KOPT-K1 (cell line): ENCODE measurements at regions not wholly inside any gene's neighbourhood (a gene's known extent, or its start where the extent isn't known, plus 50 kb on each side); places are given as distances from the start of the nearest gene placed in this dataset.
"Not testable (repeated sequence)": the region's sequence is repeated elsewhere in the genome, so short reads cannot be mapped to it uniquely, and the experiment has no call there.

Experiments
- H3K27ac ChIP-seq: fragments of 200-600 bp; sonication (generic); 2 replicates; pipeline ENCODE4 v1.5.1; 2016; ENCODE audit warnings: antibody characterized with exemption, mild to moderate bottlenecking, low read depth, low read length; ENCODE audit not compliant: poor library complexity, severe bottlenecking
- H3K36me3 ChIP-seq: fragments of 200-600 bp; sonication (generic); 2 replicates; pipeline ENCODE4 v1.5.1; 2017; ENCODE audit warnings: antibody characterized with exemption, mild to moderate bottlenecking, low read length, moderate library complexity; ENCODE audit not compliant: insufficient read depth
- H3K9me3 ChIP-seq: fragments of 200-600 bp; sonication (generic); 2 replicates; pipeline ENCODE4 v1.5.1; 2017; ENCODE audit warnings: antibody characterized with exemption, low read length, mild to moderate bottlenecking; ENCODE audit not compliant: insufficient read depth, poor library complexity, severe bottlenecking

- no peak overlapping the region for H3K27ac ChIP-seq
- H3K36me3 ChIP-seq: no peaks in the 10 kb centered on the region
- H3K9me3 ChIP-seq: no peaks in the 10 kb centered on the region
Measured at GRCh38 chr20:25992146-25992545, 295.5 kb upstream of the ZNF337 start.

DNA sequence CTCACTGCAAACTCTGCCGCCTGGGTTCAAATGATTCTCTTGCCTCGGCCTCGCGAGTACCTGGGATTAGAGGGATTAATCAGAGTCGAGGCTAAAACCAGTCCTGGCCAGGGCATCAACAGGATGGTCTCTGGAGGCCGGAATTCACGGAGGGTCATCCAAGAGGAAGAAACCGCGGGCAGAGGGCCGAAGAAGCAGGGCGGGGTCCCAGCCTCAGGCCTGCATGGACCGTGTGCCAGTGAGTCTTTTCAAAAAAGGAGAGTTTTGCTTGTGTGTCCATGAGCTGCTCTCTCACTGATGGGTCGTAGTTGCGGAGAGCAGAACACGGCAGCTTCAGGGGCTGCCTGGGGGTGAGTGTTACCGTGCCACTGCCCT is 295.1 kb upstream of the ZNF337 start:
- no peaks in the 10 kb centered on the region for H3K36me3 ChIP-seq
- H3K9me3 ChIP-seq: no peaks in the 10 kb centered on the region
- no peak overlapping the region for H3K27ac ChIP-seq

DNA sequence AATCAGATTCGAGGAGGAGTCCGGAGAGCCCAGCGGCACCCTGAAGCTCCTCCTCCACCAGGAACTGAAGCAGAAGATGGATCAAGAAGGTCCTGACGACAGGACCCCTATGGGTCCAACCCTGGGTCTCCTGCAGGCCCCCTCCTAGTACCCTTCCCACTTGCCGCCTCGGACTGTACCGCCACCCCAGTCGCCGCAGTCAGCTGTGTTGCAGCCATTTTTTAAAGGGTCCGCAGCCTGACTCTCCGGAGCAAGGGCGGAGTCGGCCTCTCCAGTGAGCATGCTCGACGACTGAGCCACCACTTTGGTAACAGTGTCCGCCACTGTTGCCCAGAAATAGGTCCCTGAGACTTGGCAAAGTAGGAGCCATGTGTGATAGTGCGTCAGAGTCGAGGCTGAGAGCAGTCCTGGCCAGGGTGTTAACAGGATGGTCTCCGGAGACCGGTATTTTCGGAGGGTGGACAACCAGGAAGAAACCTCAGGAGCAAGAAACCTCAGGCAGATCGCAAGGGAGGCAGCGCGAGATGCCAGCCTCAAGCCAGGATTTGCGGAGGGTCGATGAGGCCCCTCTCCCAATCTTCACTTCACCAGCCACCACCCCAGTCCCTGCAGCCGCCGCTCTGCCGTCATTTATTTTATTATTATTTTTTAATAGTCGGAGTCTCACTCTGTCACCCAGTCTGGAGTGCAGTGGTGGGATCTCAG is 294.6 kb upstream of the ZNF337 start:
- no peaks in the 10 kb centered on the region for H3K36me3 ChIP-seq
- no peaks in the 10 kb centered on the region for H3K9me3 ChIP-seq
- H3K27ac ChIP-seq: no peak overlapping the region

GRCh38 chr20:25989686-25990085 is 293.0 kb upstream of the ZNF337 start:
- not testable (repeated sequence) for H3K36me3 ChIP-seq, H3K9me3 ChIP-seq, H3K27ac ChIP-seq

- H3K36me3 ChIP-seq: no peaks in the 10 kb centered on the region
- no peak overlapping the region for H3K27ac ChIP-seq
- H3K9me3 ChIP-seq: no peaks in the 10 kb centered on the region
Measured at GRCh38 chr20:25989196-25989595, 292.5 kb upstream of the ZNF337 start.

GRCh38 chr20:25987928-25988560 is 291.4 kb upstream of the ZNF337 start:
- H3K36me3 ChIP-seq, H3K27ac ChIP-seq, H3K9me3 ChIP-seq: not testable (repeated sequence)

GRCh38 chr20:25987073-25987927 is 290.6 kb upstream of the ZNF337 start:
- no peaks in the 10 kb centered on the region for H3K36me3 ChIP-seq
- no peaks in the 10 kb centered on the region for H3K9me3 ChIP-seq
- no peak overlapping the region for H3K27ac ChIP-seq

- Histone ChIP-seq H3K36me3 (no peaks in the 10 kb centered on the region), H3K9me3 (no peaks in the 10 kb centered on the region), H3K27ac (no peak overlapping the region)
Measured at GRCh38 chr20:25985597-25985996, 288.9 kb upstream of the ZNF337 start.

DNA sequence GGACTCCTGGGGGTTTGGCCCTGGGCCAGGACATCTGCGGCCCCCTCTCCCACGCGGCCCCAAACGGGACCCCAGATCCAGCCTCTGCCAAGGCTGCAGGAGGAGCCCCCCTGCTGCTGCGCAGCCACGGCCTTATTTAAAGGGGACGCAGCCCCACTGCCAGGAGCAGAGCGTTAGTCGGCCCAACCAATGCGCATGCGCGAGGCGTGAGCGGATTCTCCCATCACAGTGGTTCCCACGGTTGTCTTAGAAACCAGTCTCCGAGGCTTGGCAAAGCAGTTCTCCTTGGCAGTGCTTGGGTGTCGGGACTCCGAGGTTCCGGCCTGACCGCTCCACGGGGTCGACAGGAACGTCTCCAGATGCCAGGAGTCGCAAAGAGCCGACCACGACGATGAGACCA is 288.3 kb upstream of the ZNF337 start:
- Histone ChIP-seq H3K9me3 (no peaks in the 10 kb centered on the region), H3K36me3 (no peaks in the 10 kb centered on the region), H3K27ac (no peak overlapping the region)

DNA sequence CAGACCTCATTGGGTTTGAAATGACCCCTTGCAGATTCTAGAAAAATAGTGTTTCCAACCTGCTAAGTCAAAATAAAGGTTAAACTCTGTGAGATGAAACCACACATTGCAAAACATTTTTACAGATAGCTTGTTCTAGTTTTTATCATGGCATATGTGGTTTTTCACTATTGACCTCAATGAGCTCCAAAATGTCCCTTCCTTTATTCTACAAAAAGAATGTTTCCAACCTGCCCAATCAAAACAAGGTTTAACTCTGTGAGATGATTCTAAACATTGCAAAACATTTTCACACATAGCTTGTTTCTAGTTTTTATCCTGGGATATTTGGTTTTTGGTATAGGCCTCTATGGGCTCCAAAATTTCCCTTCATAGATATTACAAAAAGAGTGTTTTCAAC is 286.0 kb upstream of the ZNF337 start:
- H3K36me3 ChIP-seq, H3K9me3 ChIP-seq, H3K27ac ChIP-seq: not testable (repeated sequence)

DNA sequence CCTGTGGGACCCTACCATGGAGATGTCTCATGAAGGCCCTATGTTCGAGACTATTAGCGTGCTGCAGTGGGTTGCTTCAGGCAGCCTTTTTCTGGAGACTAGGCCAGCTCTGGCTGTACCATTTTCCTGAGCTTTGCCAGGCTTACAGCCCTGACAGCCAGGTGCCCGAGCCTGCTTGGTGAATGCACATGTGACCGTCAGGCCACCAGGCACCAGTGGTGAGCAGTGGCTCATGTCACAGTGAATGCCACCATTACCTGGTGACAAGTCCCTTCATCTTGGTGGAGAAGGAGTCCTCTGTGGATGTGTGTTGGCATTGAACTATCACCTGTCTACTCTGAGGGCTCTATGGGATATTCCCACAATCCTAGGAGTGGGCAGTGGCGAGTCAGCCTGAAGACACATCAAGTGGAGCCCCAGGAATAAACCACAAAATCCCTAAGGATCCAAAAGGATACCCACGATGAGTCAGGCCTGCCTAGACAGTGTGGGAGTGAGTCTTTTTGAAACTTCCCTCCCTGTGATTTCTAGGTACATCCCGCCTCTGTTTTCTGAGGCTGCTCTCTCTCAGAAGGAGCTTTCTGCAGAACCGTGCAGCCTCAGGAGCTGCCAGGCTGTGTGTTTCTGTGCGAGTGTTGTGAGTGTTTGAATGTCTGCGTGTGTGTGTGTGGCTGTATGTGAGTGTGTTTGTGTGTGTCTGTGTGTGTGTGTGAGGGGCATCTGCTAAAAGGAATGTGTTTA is 282.0 kb upstream of the ZNF337 start:
- H3K9me3 ChIP-seq, H3K27ac ChIP-seq, H3K36me3 ChIP-seq: not testable (repeated sequence)

DNA sequence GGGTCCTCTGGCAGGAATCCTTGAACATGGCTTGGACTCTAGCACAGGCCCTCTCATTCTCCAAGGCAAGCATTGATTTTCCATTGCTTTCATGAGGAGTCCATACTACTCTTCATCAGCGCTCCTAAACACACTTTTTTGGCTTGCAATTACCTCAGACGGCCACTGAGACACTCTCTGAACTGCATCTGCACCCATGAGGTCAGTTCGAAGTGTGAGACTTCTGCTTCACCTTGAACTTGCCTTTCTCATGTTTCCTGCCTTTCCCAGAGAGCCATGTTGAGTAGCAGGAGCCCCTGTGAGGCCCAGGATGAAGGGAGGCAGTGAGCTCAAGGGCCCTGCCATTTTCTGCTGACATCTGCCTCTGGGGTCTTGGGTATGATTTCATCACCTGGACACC is 279.2 kb upstream of the ZNF337 start:
- not testable (repeated sequence) for H3K36me3 ChIP-seq, H3K9me3 ChIP-seq, H3K27ac ChIP-seq

- H3K9me3 ChIP-seq, H3K36me3 ChIP-seq, H3K27ac ChIP-seq: not testable (repeated sequence)
Measured at GRCh38 chr20:25965203-25965602, 268.6 kb upstream of the ZNF337 start.

DNA sequence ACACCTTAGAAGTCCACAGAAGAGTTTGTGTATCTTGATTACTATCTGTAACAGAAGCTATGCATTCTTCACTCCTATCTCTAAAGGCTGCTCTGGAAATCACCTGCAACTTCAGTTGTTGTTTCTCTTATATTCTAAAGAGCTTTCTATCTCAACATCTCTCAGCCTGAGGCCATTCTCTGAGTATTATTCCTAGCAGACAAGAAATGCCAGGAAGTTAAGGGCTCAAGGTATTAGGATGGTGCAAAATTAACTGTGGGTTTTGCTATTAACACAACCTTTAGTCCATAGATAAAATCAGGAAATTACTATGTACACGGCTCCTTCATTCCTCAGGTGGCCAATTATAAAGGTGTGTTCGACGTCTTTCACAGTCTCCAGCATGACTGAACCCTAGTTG is 257.2 kb upstream of the ZNF337 start:
- not testable (repeated sequence) for H3K9me3 ChIP-seq, H3K27ac ChIP-seq, H3K36me3 ChIP-seq

GRCh38 chr20:25935230-25935629 is 238.6 kb upstream of the ZNF337 start:
- not testable (repeated sequence) for H3K9me3 ChIP-seq, H3K36me3 ChIP-seq, H3K27ac ChIP-seq
